Kidney (tissue), 13 donors: ENCODE measurements at regions not wholly inside any gene's neighbourhood (a gene's known extent, or its start where the extent isn't known, plus 50 kb on each side); places are given as distances from the start of the nearest gene placed in this dataset.

Experiments
- DNase-seq, 5 donors: peaks; one replicate each; pipeline ENCODE4 v3.0.0-alpha.2; 2013 to 2020
- FAIRE-seq: peaks from 2 replicates; lab custom pipeline; 2012; peaks lifted over from hg19 to GRCh38; lab: Jason Lieb, UNC
- H3K27ac ChIP-seq, 2 donors: one replicate each; pipeline ENCODE4 v1.7.0; 2013; ENCODE audit warnings: low read depth in 2 of 2, low read length in 2 of 2, inconsistent platforms in 1 of 2
- H3K27me3 ChIP-seq: one replicate; pipeline ENCODE4 v1.7.1; 2013; ENCODE audit warnings: low read length, inconsistent platforms; ENCODE audit not compliant: control insufficient read depth, insufficient read depth
- H3K36me3 ChIP-seq, 3 donors: one replicate each; pipeline versions ENCODE4 v1.7.0 to v1.7.1; 2013; ENCODE audit warnings: low read length in 3 of 3, control low read depth in 1 of 3, inconsistent platforms in 1 of 3; ENCODE audit not compliant: insufficient read depth in 3 of 3, control insufficient read depth in 2 of 3
- H3K4me1 ChIP-seq, 3 donors: one replicate each; pipeline versions ENCODE4 v1.7.0 to v1.7.1; 2013; ENCODE audit warnings: low read length in 3 of 3, inconsistent platforms in 1 of 3, low read depth in 1 of 3; ENCODE audit not compliant: control insufficient read depth in 2 of 3, insufficient read depth in 2 of 3
- H3K4me3 ChIP-seq, 3 donors: one replicate each; pipeline versions ENCODE4 v1.7.0 to v1.8.1; 2013; ENCODE audit warnings: low read length in 3 of 3, control low read depth in 1 of 3, inconsistent platforms in 1 of 3
- H3K9ac ChIP-seq, 3 donors: one replicate each; pipeline versions ENCODE4 v1.7.0 to v1.7.1; 2013; ENCODE audit warnings: low read length in 3 of 3, control low read depth in 1 of 3, inconsistent platforms in 1 of 3
- H3K9me3 ChIP-seq, 3 donors: one replicate each; pipeline versions ENCODE4 v1.7.0 to v1.7.1; 2013; ENCODE audit warnings: low read length in 3 of 3, control low read depth in 1 of 3, inconsistent platforms in 1 of 3; ENCODE audit not compliant: control insufficient read depth in 2 of 3, insufficient read depth in 1 of 3
- CTCF ChIP-seq: IDR thresholded peaks from 3 replicates; pipeline ENCODE4 v1.5.1; 2012; ENCODE audit warnings: mild to moderate bottlenecking, moderate library complexity, borderline replicate concordance; ENCODE audit not compliant: insufficient read depth; ENCODE audit errors: extremely low read depth
- intact Hi-C: fragments of 100-400 bp; cut with DNase I; formaldehyde crosslinking; loops from one replicate; pipeline ENCODE4 v1.11.1; 2022
- donor health status: control.
- donor health status: control.
- donor health status: control.
- donor health status: control.
- donor health status: control.
- donor health status: DM: yes; HTN: yes; CAD: no.
- donor health status: Normal renal cell carcinoma (clear cell type).

DNA sequence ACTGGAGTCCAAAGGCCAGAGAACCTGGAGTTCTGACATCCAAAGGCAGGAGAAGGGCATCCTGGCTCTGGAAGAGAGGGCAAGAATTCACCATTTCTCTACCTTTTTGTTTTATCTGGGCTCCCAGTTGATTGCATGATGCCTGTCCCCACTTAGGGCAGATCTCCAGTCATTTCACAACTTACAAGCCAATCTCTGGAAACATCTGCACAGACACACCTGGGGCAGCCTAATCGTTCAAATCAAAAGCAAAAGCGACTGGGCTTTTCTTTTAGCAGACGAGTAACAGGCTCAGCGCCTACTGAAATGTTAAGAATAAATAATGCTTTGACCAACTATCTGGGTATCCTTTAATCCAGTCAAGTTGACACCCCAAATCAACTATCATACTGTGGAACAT, 136.0 kb upstream of the NPY2R start:
- Histone ChIP-seq H3K36me3 (no peaks in the 10 kb centered on the region), H3K27ac (no peak overlapping the region), H3K4me1 (no peaks in the 10 kb centered on the region), H3K9ac (no peak overlapping the region), H3K4me3 (no peak overlapping the region), H3K27me3 (no peaks in the 10 kb centered on the region), H3K9me3 (no peaks in the 10 kb centered on the region)
- intact Hi-C loops = no loop called here
- TF ChIP-seq CTCF = no peak
- DNase-seq (no peak), FAIRE-seq (no peak)

- H3K27me3 ChIP-seq = no peaks in the 10 kb centered on the region
- no peaks in the 10 kb centered on the region for H3K4me1 ChIP-seq
- H3K9me3 ChIP-seq = no peaks in the 10 kb centered on the region
- H3K27ac ChIP-seq = no peak overlapping the region
- FAIRE-seq (no peak), DNase-seq (no peak)
- no peak overlapping the region for H3K9ac ChIP-seq
- H3K4me3 ChIP-seq = no peak overlapping the region
- TF ChIP-seq CTCF = no peak
- H3K36me3 ChIP-seq = no peaks in the 10 kb centered on the region
- intact Hi-C loops = no loop called here
Measured at GRCh38 chr4:155073852-155074251, 134.6 kb upstream of the NPY2R start.

- no peak overlapping the region for H3K4me3 ChIP-seq
- no peaks in the 10 kb centered on the region for H3K27me3 ChIP-seq
- no peaks in the 10 kb centered on the region for H3K36me3 ChIP-seq
- FAIRE-seq (no peak), DNase-seq (no peak)
- intact Hi-C loops = no loop called here
- TF ChIP-seq CTCF = no peak
- no peak overlapping the region for H3K27ac ChIP-seq
- H3K4me1 ChIP-seq = no peaks in the 10 kb centered on the region
- no peak overlapping the region for H3K9ac ChIP-seq
- H3K9me3 ChIP-seq = no peaks in the 10 kb centered on the region
Measured at GRCh38 chr4:155076256-155076785, 132.1 kb upstream of the NPY2R start.
